Fibroblast of pulmonary artery (primary cell): ENCODE measurements at regions not wholly inside any gene's neighbourhood (a gene's known extent, or its start where the extent isn't known, plus 50 kb on each side); places are given as distances from the start of the nearest gene placed in this dataset.

Experiments used
- DNase-seq: peaks from one replicate; pipeline ENCODE4 v3.0.0-alpha.2; 2010; ENCODE audit warnings: low read depth
- H3K4me3 ChIP-seq: replicated peaks from 2 replicates; pipeline ENCODE4 v1.5.1; 2011; ENCODE audit warnings: low read depth, mild to moderate bottlenecking, control low read depth, low read length, moderate library complexity
- CTCF ChIP-seq: IDR thresholded peaks from 2 replicates; pipeline ENCODE4 v1.5.1; 2011; ENCODE audit warnings: mild to moderate bottlenecking, control low read depth, low read length, inconsistent platforms; ENCODE audit errors: missing control alignments

- H3K4me3 ChIP-seq, result no peak overlapping the region
- no peak for DNase-seq
- no peak for TF ChIP-seq CTCF
Observed at GRCh38 chr12:4107911-4108697, 165.5 kb upstream of the CCND2 start.

DNA sequence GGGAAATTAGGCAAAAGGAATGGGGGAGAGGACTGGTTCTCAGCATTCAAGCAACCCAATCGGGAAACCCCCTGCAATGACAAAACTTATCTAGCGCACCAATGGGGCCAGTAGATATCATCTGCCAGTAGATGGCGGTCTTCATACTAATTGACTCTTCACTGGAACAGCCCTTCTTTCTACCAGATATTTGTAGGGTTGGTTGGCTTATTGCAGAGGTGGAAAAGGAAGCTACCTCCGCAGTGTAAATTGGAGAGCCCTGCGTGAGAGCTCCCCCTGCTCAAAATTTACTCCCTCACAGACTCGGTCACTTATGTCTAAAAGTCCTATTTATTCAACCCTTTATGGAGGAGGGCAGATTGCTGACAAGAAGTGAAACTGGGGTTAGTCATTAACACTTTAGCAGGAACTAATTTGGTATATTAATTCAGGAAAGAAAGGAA, 166.1 kb upstream of the CCND2 start:
- TF ChIP-seq CTCF, result peak; percentile 62
- DNase-seq, result peak; percentile 64
- no peak overlapping the region for H3K4me3 ChIP-seq

DNA sequence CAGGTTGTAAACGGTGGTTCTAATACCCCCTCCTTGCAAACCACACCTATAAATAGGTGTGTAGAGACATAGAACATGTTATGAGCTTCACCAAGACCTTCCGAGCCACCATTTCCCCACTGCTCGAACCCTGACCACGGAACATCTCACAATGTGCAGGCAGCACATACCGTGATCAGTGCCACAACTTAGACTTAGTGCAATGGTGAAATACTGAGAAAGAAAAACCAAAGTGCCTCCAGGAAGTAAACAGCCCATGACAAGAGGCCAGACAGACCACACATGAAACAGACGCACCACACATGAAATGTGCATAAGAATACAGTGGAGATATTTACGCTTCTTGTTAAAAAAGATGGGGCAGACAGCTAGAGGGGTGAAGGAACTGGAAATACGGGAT, 166.9 kb upstream of the CCND2 start:
- DNase-seq, result no peak
- H3K4me3 ChIP-seq, result no peak overlapping the region
- TF ChIP-seq CTCF, result no peak

DNA sequence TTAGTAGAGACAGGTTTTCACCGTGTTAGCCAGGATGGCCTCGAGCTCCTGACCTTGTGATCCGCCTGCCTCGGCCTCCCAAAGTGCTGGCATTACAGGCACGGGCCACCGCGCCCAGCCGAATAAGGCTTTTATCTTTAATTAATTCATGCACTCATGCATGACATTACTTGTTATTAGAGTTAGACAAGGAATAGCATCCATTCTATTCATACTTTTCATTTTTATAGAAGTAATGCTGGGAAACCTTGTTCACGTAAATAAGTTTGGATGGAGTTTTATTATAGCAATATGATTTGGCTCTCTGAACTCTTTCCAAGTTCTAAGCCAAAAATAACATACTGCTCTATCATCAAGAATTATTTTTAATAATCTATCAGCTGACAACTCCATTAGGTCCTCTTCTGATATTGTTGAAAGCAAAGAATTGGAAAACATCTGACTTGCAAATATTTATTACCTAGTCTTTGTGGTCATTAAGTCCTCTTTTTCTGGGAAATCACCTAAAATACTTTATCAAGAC, 168.8 kb upstream of the CCND2 start:
- no peak for DNase-seq
- TF ChIP-seq CTCF, result no peak

DNA sequence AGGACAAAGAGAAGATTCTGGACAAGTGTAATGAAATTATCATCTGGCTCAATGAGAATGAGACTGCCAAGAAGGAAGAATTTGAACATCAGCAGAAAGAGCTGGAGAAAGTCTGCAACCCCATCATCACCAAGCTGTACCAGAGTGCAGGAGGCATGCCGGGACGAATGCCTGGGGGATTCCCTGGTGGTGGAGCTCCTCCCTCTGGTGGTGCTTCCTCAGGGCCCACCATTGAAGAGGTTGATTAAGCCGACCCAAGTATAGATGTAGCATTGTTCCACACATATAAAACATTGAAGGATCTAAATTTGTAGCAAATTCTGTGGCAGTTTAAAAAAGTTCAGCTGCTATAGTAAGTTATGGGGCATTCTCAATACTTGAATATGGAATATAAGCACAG, 174.3 kb upstream of the CCND2 start:
- TF ChIP-seq CTCF, result no peak
- H3K4me3 ChIP-seq, result no peak overlapping the region
- DNase-seq, result no peak

More for the DNA sequence above, 168.8 kb upstream of the CCND2 start:
- H3K4me3 ChIP-seq, result no peak overlapping the region

GRCh38 chr12:4091016-4091743, 182.4 kb upstream of the CCND2 start:
- TF ChIP-seq CTCF, result no peak
- no peak overlapping the region for H3K4me3 ChIP-seq
- no peak for DNase-seq
